ENCODE measurements at regions not wholly inside any gene's neighbourhood (a gene's known extent, or its start where the extent isn't known, plus 50 kb on each side); places are given as distances from the start of the nearest gene placed in this dataset.

GRCh38 chr1:2942410-2942809 is 78.9 kb upstream of the ACTRT2 start:
- no peak for DNase-seq (ENCODE audit: low spot score)
- no peak overlapping the region for H2AFZ ChIP-seq (replicated peaks)
- no peaks in the 10 kb centered on the region for H3K27me3 ChIP-seq
- no peaks in the 10 kb centered on the region for H3K4me1 ChIP-seq
- H3K9me3 ChIP-seq (ENCODE audit: low read depth): no peaks in the 10 kb centered on the region
- no peaks in the 10 kb centered on the region for H3F3A ChIP-seq (ENCODE audit: low read depth)
- Mint-ChIP-seq H3K27ac (no peak overlapping the region), H3K4me1 (no peaks in the 10 kb centered on the region), H3K27me3 (ENCODE audit: insufficient read depth, low read depth) (peaks cover 13% of the 10 kb centered on the region), H3K9me3 (peaks cover 28% of the 10 kb centered on the region), H3K36me3 (no peaks in the 10 kb centered on the region), H3K4me3 (no peak overlapping the region)
- no peaks in the 10 kb centered on the region for H3K79me2 ChIP-seq (ENCODE audit: low read depth)
- H3K27ac ChIP-seq: no peak overlapping the region
- H4K20me1 ChIP-seq (ENCODE audit: low read depth): no peaks in the 10 kb centered on the region
- H3K4me3 ChIP-seq: no peak overlapping the region
- TF ChIP-seq CTCF (IDR thresholded peaks at IDR 0.05): no peak
- TF ChIP-seq EZH2phosphoT487 (IDR thresholded peaks at IDR 0.05): no peak
- TF ChIP-seq EZH2 (IDR thresholded peaks at IDR 0.05): no peak
- H3K4me2 ChIP-seq: no peak overlapping the region
- H3K36me3 ChIP-seq: no peaks in the 10 kb centered on the region
- no peak overlapping the region for H3K9ac ChIP-seq

GRCh38 chr1:2943686-2944260 is 77.5 kb upstream of the ACTRT2 start:
- H3K9me3 Mint-ChIP-seq: peaks cover 20% of the 10 kb centered on the region
- no peak overlapping the region for H3K27ac ChIP-seq
- no peak overlapping the region for H3K4me3 ChIP-seq
- no peak for DNase-seq (ENCODE audit: low spot score)
- no peak overlapping the region for H3K4me3 Mint-ChIP-seq
- H3K27me3 ChIP-seq: no peaks in the 10 kb centered on the region
- no peak overlapping the region for H3K4me2 ChIP-seq
- TF ChIP-seq CTCF (IDR thresholded peaks at IDR 0.05) (no peak), EZH2 (IDR thresholded peaks at IDR 0.05) (no peak), EZH2phosphoT487 (IDR thresholded peaks at IDR 0.05) (no peak)
- no peaks in the 10 kb centered on the region for H3K4me1 ChIP-seq
- H3K79me2 ChIP-seq (ENCODE audit: low read depth): no peaks in the 10 kb centered on the region
- H3K27ac Mint-ChIP-seq: no peak overlapping the region
- H4K20me1 ChIP-seq (ENCODE audit: low read depth): no peaks in the 10 kb centered on the region
- H3K36me3 Mint-ChIP-seq: no peaks in the 10 kb centered on the region
- H3K9ac ChIP-seq: no peak overlapping the region
- no peak overlapping the region for H2AFZ ChIP-seq (replicated peaks)
- H3F3A ChIP-seq (ENCODE audit: low read depth): no peaks in the 10 kb centered on the region
- peaks cover 6% of the 10 kb centered on the region for H3K27me3 Mint-ChIP-seq (ENCODE audit: insufficient read depth, low read depth)
- H3K36me3 ChIP-seq: no peaks in the 10 kb centered on the region
- H3K9me3 ChIP-seq (ENCODE audit: low read depth): no peaks in the 10 kb centered on the region
- no peaks in the 10 kb centered on the region for H3K4me1 Mint-ChIP-seq

- H3K36me3 ChIP-seq: no peaks in the 10 kb centered on the region
- H3K4me1 ChIP-seq: no peaks in the 10 kb centered on the region
- H3K4me2 ChIP-seq: no peak overlapping the region
- Mint-ChIP-seq H3K9me3 (peaks cover 20% of the 10 kb centered on the region), H3K27ac (no peak overlapping the region), H3K4me1 (no peaks in the 10 kb centered on the region), H3K4me3 (no peak overlapping the region), H3K27me3 (ENCODE audit: insufficient read depth, low read depth) (peaks cover 6% of the 10 kb centered on the region), H3K36me3 (no peaks in the 10 kb centered on the region)
- TF ChIP-seq EZH2phosphoT487 (IDR thresholded peaks at IDR 0.05): no peak
- TF ChIP-seq CTCF (IDR thresholded peaks at IDR 0.05): no peak
- no peak for TF ChIP-seq EZH2 (IDR thresholded peaks at IDR 0.05)
- H3K9me3 ChIP-seq (ENCODE audit: low read depth): no peaks in the 10 kb centered on the region
- H4K20me1 ChIP-seq (ENCODE audit: low read depth): no peaks in the 10 kb centered on the region
- no peak overlapping the region for H3K27ac ChIP-seq
- no peaks in the 10 kb centered on the region for H3K79me2 ChIP-seq (ENCODE audit: low read depth)
- no peaks in the 10 kb centered on the region for H3F3A ChIP-seq (ENCODE audit: low read depth)
- H3K9ac ChIP-seq: no peak overlapping the region
- no peak for DNase-seq (ENCODE audit: low spot score)
- H3K4me3 ChIP-seq: no peak overlapping the region
- H3K27me3 ChIP-seq: no peaks in the 10 kb centered on the region
- no peak overlapping the region for H2AFZ ChIP-seq (replicated peaks)
These were observed 76.6 kb upstream of the ACTRT2 start for GRCh38 chr1:2944705-2945104.
